HG03442 (cell line): ENCODE measurements at regions not wholly inside any gene's neighbourhood (a gene's known extent, or its start where the extent isn't known, plus 50 kb on each side); places are given as distances from the start of the nearest gene placed in this dataset.

Experiments
- ATAC-seq: cut with Tn5 transposase; IDR thresholded peaks from one replicate; pipeline ENCODE4 v1.9.1; 2021; ENCODE audit warnings: mild to moderate bottlenecking, moderate library complexity; ENCODE audit not compliant: unreplicated experiment

- no peak for ATAC-seq
These were observed 247.1 kb upstream of the PRR16 start for GRCh38 chr5:120217001-120217400.

DNA sequence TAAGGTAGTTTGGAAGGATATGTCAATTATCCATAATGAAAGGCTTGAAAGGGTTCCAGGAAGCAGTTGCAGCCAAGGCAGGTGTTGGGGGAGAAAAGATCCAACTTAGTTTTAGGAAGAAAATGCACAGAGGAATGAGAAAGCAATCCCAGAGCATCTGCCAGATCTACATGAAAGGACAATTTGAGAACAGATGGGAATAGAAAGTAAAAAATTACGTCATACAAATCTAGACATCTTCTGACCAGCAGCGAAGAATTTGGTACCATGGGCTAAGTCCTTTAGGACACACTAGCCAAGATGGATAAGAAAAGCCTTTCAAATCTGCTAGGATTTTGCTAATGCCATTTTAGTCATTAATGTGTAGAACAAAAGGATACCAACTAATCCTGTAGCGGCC is 244.1 kb upstream of the PRR16 start:
- no peak for ATAC-seq

DNA sequence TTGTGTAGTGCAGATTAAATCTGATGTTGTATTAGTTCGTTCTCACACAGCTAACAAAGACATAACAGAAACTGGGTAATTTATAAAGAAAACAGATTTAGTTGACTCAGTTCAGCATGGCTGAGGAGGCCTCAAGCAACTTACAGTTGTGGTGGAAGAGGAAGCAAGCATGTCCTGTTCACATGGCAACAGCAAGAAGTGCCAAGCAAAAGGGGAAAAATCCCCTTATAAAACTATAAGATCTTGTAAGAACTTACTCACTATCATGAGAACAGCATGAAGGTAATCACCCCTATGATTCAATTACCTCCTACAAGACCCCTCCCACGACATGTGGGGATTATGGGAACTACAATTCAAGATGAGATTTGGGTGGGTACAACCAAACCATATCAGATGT is 238.6 kb upstream of the PRR16 start:
- no peak for ATAC-seq

DNA sequence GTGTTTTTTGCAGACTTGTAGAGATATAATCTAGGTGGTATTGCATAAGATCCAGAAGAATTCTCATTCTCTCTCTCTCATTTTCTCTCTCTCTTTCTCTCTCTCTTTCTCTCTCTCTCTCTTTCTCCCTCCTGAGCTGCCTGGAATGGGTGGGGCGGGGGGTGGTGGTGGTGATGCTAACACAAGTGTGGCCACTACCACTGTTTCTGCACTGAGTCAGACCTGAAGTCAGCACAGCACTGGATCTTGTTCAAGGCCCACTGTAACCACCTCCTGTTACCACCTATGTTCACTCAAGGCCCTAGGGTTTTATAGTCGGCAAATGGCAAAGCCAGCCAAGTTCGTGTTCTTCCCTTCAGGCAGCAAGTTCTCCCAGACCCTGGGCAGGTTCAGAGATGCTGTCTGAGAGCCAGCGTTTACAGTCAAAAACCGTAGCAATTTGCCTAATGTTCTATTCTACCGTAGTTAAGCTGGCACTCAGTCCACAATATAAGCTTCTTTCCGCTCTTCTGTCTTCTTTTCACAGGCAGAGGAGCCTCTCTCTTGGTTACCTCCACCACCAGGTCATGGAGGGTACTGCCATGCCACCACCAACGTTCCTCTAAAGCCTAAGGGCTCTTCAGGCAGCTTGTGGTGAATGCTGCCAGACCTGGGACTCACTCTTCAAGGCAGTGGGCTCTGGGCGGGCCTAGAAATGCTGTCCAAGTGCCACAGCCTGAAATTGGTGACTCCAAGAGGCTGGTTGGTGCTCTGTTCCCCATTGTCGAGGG is 235.7 kb upstream of the PRR16 start:
- ATAC-seq, result no peak

- ATAC-seq, result no peak
These were observed 235.1 kb upstream of the PRR16 start for GRCh38 chr5:120229036-120229435.

- ATAC-seq, result no peak
These were observed 232.5 kb upstream of the PRR16 start for GRCh38 chr5:120231563-120231962.

- ATAC-seq, result no peak
These were observed 227.7 kb upstream of the PRR16 start for GRCh38 chr5:120236360-120236759.

DNA sequence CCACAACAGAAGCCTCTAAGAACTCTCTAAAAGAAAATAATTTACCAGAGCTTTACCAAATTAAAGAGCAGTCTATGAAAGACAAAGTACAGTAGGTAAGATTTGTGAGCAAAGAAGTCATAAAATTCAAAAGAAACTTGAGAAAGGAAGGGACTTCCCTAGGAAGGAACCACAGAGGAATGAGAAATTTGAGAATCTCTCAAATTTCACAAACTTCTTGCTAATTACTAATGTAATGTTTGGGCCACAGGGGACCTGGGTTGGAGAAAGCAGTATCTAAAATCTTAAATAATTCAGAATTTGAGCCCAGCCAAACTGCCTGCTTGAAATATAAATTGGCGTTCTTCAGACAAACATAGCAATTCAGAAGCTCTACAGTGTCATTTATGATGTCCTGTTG is 225.0 kb upstream of the PRR16 start:
- no peak for ATAC-seq

DNA sequence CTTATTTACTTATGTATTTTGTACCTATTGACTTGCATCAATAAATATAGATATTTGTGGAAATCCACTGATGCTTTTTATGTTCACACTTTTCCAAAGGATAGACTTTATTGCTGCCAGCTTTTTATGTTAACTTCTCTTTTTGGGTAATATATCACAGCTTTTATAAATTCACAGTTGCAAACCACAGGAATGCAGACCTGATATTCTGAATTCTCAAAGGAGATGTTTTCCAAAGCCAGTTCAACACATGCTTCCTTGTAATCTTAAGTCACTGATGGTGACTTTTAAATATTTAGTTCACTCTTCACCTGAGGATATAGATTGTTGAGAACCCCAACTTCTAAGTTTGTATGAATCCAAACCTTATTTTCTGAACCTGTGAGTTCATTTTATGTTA is 223.4 kb upstream of the PRR16 start:
- no peak for ATAC-seq

GRCh38 chr5:120241400-120241799 is 222.7 kb upstream of the PRR16 start:
- no peak for ATAC-seq

DNA sequence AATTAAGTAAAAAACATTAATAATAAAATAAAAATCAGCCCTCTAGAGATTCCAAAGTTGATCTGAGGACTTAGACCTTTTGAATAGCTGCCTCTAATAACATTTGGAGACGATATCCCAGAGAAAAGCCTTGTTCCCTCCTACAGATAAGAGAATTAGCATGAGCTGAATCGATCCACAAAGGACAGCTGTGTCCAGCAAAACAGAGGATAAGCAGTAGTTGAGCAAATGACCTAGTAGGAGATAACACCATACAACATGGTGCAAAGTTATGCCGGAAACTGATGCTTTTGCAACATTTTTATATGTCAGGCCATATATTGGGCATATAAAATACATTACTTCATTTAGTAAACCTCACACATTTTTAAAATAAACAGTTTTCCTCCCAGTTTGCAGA is 212.2 kb upstream of the PRR16 start:
- no peak for ATAC-seq

DNA sequence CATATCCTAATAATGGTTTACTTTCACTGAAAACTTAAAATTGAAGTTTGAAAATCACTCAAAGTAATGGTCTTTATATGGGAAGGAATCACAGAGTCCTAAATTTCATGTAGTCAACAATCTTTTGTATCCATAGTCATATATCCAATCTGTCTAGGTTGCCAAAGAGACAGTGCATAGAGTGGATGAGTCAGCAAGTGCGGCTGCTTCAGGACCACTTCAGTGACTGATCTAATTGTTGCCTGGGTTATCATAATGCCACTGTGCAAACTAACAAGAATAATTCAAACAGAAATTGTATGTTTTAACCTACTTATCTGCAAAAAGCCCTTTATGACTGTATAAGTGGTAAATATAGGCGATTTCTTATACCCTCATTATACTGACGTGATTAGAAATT is 211.3 kb upstream of the PRR16 start:
- no peak for ATAC-seq

DNA sequence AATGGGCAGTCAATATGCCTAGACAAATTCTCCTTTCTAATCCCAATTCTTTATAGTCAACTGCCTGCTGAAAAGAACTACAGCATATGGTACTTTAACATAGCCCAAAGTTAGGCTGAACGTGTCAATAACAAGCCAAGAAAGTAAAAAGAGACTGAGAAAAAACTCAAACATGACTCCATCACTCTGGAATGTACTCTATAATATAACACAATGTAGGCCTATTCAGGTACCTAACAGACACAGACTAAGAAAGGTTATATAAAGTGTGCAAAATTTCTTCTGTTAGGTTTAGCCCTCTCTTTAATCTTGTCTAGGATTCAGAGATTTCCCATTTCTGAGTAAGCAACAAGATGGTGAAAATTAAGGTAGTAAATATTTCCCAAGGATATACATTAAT is 209.7 kb upstream of the PRR16 start:
- ATAC-seq, result no peak

- no peak for ATAC-seq
These were observed 208.9 kb upstream of the PRR16 start for GRCh38 chr5:120255214-120255613.

GRCh38 chr5:120256376-120256775 is 207.7 kb upstream of the PRR16 start:
- no peak for ATAC-seq

GRCh38 chr5:120257358-120257971 is 206.6 kb upstream of the PRR16 start:
- no peak for ATAC-seq

DNA sequence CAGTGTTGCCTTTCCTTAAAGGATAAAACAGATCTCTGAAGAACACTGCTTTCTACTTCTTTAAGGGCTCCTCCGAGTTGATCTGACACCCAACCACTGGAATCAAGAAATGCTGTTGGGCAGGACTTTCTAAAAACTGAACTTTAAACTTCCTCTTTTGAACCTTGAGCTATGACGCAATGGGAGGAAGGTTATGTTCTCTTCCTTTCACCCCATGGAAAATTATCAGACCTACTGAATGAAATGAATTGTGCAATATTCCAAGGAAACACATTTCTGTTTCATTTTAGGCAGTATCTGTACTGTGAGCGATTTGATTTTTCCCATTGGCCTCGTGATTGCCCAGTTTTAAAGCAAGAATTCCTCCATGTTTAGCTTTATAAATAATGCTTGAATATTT is 206.0 kb upstream of the PRR16 start:
- ATAC-seq, result peak; percentile 42

DNA sequence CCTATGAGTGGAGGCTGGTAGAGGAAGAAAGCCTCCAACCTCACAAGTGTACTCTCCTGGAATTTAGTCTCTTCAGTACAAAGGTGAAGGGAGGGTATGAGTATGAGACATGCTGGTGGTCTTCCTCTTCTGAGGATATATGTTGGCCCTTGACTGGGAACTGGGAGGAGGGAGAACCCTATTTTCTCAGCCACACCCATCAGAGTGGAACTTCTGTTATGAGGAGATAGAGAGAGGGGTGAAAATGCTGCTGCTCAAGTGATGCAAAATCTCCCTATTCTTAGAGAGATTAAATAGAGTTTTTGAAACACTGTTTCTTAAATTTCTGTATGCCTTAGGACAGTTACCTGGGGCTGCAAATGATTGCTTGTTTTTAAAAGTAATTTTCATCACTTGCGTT is 203.4 kb upstream of the PRR16 start:
- no peak for ATAC-seq

DNA sequence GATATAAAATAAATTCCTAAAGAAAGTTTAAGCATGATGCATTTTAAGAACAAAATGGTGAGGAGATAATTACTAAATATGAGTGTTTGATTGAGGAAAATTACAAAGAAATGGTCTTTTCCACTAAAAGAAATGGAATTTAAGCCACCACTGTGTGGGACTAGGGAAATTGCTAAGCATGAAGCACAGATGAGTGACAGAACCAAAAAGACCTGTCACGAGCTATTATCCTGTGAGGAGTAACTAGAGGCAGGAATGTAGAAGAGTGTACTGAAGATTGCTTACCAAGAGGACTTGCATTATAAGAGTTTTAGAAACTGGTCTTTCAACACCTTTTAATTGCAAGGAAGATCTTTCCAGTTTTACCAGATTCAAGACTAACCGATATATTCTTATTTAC is 193.6 kb upstream of the PRR16 start:
- no peak for ATAC-seq

GRCh38 chr5:120293796-120294195 is 170.3 kb upstream of the PRR16 start:
- ATAC-seq, result no peak

GRCh38 chr5:120297616-120298015 is 166.5 kb upstream of the PRR16 start:
- no peak for ATAC-seq

GRCh38 chr5:120298981-120299380 is 165.1 kb upstream of the PRR16 start:
- ATAC-seq, result no peak

- ATAC-seq, result no peak
These were observed 159.4 kb upstream of the PRR16 start for GRCh38 chr5:120304663-120305062.
